ENCODE measurements at regions not wholly inside any gene's neighbourhood (a gene's known extent, or its start where the extent isn't known, plus 50 kb on each side); places are given as distances from the start of the nearest gene placed in this dataset.

DNA sequence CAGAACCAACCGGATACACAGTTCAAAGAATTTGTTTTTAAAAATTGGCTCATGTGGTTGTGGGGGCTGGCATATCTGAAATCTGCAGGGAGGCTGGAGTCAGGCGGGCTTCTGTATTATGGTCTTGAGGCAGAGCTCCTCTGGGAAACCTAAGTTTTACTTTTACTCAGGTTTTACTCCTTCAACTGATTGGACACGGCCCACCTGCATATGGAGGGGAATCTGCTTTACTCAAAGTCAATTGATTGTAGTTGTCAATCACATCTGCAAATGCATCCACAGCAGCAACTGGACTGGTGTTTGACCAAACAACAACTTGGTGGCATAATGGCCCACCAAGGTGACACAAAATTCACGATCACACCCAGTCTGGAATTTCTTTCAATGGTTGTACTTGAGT is 103.4 kb downstream of the ERMARD start:
- TF ChIP-seq, protein P1, sequence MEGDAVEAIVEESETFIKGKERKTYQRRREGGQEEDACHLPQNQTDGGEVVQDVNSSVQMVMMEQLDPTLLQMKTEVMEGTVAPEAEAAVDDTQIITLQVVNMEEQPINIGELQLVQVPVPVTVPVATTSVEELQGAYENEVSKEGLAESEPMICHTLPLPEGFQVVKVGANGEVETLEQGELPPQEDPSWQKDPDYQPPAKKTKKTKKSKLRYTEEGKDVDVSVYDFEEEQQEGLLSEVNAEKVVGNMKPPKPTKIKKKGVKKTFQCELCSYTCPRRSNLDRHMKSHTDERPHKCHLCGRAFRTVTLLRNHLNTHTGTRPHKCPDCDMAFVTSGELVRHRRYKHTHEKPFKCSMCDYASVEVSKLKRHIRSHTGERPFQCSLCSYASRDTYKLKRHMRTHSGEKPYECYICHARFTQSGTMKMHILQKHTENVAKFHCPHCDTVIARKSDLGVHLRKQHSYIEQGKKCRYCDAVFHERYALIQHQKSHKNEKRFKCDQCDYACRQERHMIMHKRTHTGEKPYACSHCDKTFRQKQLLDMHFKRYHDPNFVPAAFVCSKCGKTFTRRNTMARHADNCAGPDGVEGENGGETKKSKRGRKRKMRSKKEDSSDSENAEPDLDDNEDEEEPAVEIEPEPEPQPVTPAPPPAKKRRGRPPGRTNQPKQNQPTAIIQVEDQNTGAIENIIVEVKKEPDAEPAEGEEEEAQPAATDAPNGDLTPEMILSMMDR (IDR thresholded peaks at IDR 0.05), result no peak
- TF ChIP-seq POLR2A (IDR thresholded peaks at IDR 0.05) (no peak), POLR2AphosphoS5 (IDR thresholded peaks at IDR 0.05) (no peak)

All from upper lobe of left lung (tissue), 4 donors.